Left lung (tissue), 4 donors: ENCODE measurements at regions not wholly inside any gene's neighbourhood (a gene's known extent, or its start where the extent isn't known, plus 50 kb on each side); places are given as distances from the start of the nearest gene placed in this dataset.

Experiments used
- ATAC-seq: fragments of 200-7000 bp; cut with Tn5 transposase; one replicate; pipeline ENCODE4 v1.9.1; 2020; ENCODE audit warnings: moderate library complexity
- DNase-seq, 4 donors: peaks; one replicate each; pipeline ENCODE4 v3.0.0-alpha.2; 2013 to 2020
- H3K27ac ChIP-seq, 2 donors: fragments of 200-600 bp; sonication (generic) in 1 of 2; one replicate each; pipeline versions ENCODE4 v1.5.0 to v1.8.0; 2020 to 2021
- H3K27me3 ChIP-seq, 2 donors: fragments of 200-600 bp; sonication (generic) in 1 of 2; one replicate each; pipeline versions ENCODE4 v1.5.0 to v1.8.0; 2020 to 2021
- H3K36me3 ChIP-seq, 2 donors: fragments of 200-600 bp; sonication (generic) in 1 of 2; one replicate each; pipeline versions ENCODE4 v1.5.0 to v1.8.0; 2020 to 2021
- H3K4me1 ChIP-seq, 2 donors: fragments of 200-600 bp; one replicate each; pipeline ENCODE4 v1.8.0; 2021
- H3K4me3 ChIP-seq, 2 donors: fragments of 200-600 bp; sonication (generic) in 1 of 2; one replicate each; pipeline versions ENCODE4 v1.5.0 to v1.8.0; 2020 to 2021; ENCODE audit warnings: mild to moderate bottlenecking in 1 of 2
- H3K9me3 ChIP-seq, 2 donors: fragments of 200-600 bp; sonication (generic) in 1 of 2; one replicate each; pipeline versions ENCODE4 v1.5.0 to v1.8.0; 2020 to 2021
- CTCF ChIP-seq, 2 donors: fragments of 200-600 bp; sonication (generic) in 1 of 2; IDR thresholded peaks; one replicate each; pipeline versions ENCODE4 v1.5.0 to v1.8.0; 2021; ENCODE audit warnings: antibody characterized with exemption in 2 of 2
- intact Hi-C, 2 donors: fragments of 100-400 bp; cut with DNase I; formaldehyde crosslinking; loops; one replicate each; pipeline versions ENCODE4 v1.11.2 to v1.14.2; 2022
- donor health status: DM: no; HTN: yes; CAD: no.
- donor health status: DM: no; HTN: no; CAD: no.

GRCh38 chr4:38390969-38391545 is 272.9 kb upstream of the KLF3 start:
- Histone ChIP-seq H3K4me3 (no peak overlapping the region), H3K36me3 (no peaks in the 10 kb centered on the region), H3K27ac (no peak overlapping the region), H3K9me3 (peaks cover 0 to 33% of the 10 kb centered on the region in 2 donors), H3K27me3 (no peaks in the 10 kb centered on the region), H3K4me1 (peaks cover 9 to 11% of the 10 kb centered on the region in 2 donors)
- TF ChIP-seq CTCF (IDR thresholded peaks at IDR 0.05) = no peak
- intact Hi-C loops = no loop called here
- ATAC-seq = no peak
- no peak for DNase-seq

- no peak overlapping the region for H3K4me3 ChIP-seq
- TF ChIP-seq CTCF (IDR thresholded peaks at IDR 0.05) = no peak
- H3K4me1 ChIP-seq = peaks cover 0 to 4% of the 10 kb centered on the region in 2 donors
- H3K36me3 ChIP-seq = no peaks in the 10 kb centered on the region
- H3K27me3 ChIP-seq = no peaks in the 10 kb centered on the region
- no peak for ATAC-seq
- intact Hi-C loops = no loop called here
- H3K9me3 ChIP-seq = peaks cover 0 to 33% of the 10 kb centered on the region in 2 donors
- no peak for DNase-seq
- H3K27ac ChIP-seq = no peak overlapping the region
Measured at GRCh38 chr4:38392223-38392855, 271.7 kb upstream of the KLF3 start.

- no peaks in the 10 kb centered on the region for H3K4me1 ChIP-seq
- TF ChIP-seq CTCF (IDR thresholded peaks at IDR 0.05) = no peak
- intact Hi-C loops = no loop called here
- H3K9me3 ChIP-seq = peaks cover 0 to 20% of the 10 kb centered on the region in 2 donors
- no peak overlapping the region for H3K4me3 ChIP-seq
- no peaks in the 10 kb centered on the region for H3K36me3 ChIP-seq
- H3K27ac ChIP-seq = no peak overlapping the region
- DNase-seq (no peak), ATAC-seq (no peak)
- H3K27me3 ChIP-seq = no peaks in the 10 kb centered on the region
Measured at GRCh38 chr4:38396091-38396490, 267.9 kb upstream of the KLF3 start.

- H3K27me3 ChIP-seq = no peaks in the 10 kb centered on the region
- no peak overlapping the region for H3K27ac ChIP-seq
- peaks cover 0 to 12% of the 10 kb centered on the region in 2 donors for H3K9me3 ChIP-seq
- no peak overlapping the region for H3K4me3 ChIP-seq
- no peaks in the 10 kb centered on the region for H3K36me3 ChIP-seq
- no peak for TF ChIP-seq CTCF (IDR thresholded peaks at IDR 0.05)
- DNase-seq (no peak), ATAC-seq (no peak)
- H3K4me1 ChIP-seq = no peaks in the 10 kb centered on the region
- intact Hi-C loops = no loop called here
Measured at GRCh38 chr4:38396845-38397547, 267.0 kb upstream of the KLF3 start.

GRCh38 chr4:38400946-38401345 is 263.1 kb upstream of the KLF3 start:
- H3K36me3 ChIP-seq = no peaks in the 10 kb centered on the region
- no peaks in the 10 kb centered on the region for H3K27me3 ChIP-seq
- no peak overlapping the region for H3K27ac ChIP-seq
- ATAC-seq = no peak
- no peak for TF ChIP-seq CTCF (IDR thresholded peaks at IDR 0.05)
- H3K4me3 ChIP-seq = no peak overlapping the region
- DNase-seq = no peak
- H3K4me1 ChIP-seq = no peaks in the 10 kb centered on the region
- peaks cover 0 to 2% of the 10 kb centered on the region in 2 donors for H3K9me3 ChIP-seq
- intact Hi-C loops = no loop called here
